ENCODE measurements at regions not wholly inside any gene's neighbourhood (a gene's known extent, or its start where the extent isn't known, plus 50 kb on each side); places are given as distances from the start of the nearest gene placed in this dataset.

DNA sequence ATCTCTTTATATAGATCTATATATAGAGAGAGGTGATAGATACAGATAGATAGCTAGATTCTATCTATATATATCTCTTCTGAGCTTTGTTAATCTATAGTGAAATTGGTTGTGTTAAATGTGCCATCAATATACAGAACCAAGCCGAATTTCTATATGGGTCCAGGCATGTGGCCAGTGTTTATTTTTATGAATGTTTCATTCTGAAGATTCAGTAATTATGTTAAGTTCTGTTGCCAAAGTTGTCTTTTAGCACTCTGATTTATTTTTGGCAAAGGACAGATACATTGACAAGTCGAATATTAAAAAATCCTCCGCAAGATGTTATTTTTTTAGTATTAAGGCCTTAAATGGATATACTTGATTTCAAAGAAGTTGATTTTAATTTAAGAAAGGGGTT lies 190.4 kb upstream of the HTR2A start:
- TF ChIP-seq POLR2A (IDR thresholded peaks at IDR 0.05), result no peak
- no peak for TF ChIP-seq CTCF (IDR thresholded peaks at IDR 0.05)
- no peaks in the 10 kb centered on the region for H3K27me3 ChIP-seq
- no peaks in the 10 kb centered on the region for H3K36me3 ChIP-seq
- H3K9me3 ChIP-seq, result no peaks in the 10 kb centered on the region
- no peak overlapping the region for H3K27ac ChIP-seq
- H3K4me3 ChIP-seq, result no peak overlapping the region
- no peaks in the 10 kb centered on the region for H3K4me1 ChIP-seq
- no peak for DNase-seq
- intact Hi-C loops (cut with DNase I; ENCODE audit: low total_unique reads), result no loop called here

DNA sequence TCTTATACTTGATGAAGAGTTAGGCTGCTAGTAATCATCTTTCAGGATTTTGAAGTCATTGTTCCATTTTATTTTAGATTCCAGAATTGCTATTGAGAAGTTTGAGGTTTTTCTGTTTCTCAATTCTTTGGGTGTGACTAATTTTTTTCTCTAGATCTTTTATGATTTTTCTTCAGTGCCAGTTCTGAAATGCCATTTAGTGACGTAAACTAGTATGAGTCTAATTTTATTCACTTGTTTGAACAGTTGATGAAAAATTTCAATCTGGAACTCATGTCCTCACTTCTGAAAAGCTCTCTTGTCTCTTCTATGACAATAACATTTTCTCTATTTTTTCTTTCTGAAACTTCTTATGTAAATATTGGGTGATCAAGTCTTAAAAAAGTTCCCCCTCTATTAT lies 188.5 kb upstream of the HTR2A start:
- H3K27ac ChIP-seq, result no peak overlapping the region
- no peaks in the 10 kb centered on the region for H3K36me3 ChIP-seq
- H3K4me1 ChIP-seq, result no peaks in the 10 kb centered on the region
- DNase-seq, result no peak
- no peaks in the 10 kb centered on the region for H3K9me3 ChIP-seq
- intact Hi-C loops (cut with DNase I; ENCODE audit: low total_unique reads), result no loop called here
- H3K4me3 ChIP-seq, result no peak overlapping the region
- no peak for TF ChIP-seq CTCF (IDR thresholded peaks at IDR 0.05)
- TF ChIP-seq POLR2A (IDR thresholded peaks at IDR 0.05), result no peak
- H3K27me3 ChIP-seq, result no peaks in the 10 kb centered on the region

DNA sequence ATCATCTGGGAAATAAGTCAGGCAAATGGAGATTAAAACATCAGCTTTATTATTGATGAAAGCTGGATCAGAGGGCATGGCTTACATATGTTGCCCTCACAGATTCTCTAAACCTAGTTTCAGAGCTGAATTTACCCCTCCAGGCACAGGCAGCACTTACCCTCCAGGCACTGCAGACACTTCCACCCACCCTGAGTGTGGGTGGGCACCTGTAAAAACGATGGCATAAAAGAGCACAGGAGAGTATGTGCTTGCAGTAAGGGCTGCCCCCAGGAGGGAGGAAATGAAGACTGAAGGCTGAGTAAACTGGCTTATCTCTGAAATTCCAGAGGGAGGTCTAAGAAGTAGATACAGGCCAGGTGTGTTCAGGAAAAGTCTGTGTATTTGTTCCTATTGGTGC lies 185.0 kb upstream of the HTR2A start:
- no peak overlapping the region for H3K27ac ChIP-seq
- H3K4me3 ChIP-seq, result no peak overlapping the region
- no peak for DNase-seq
- H3K27me3 ChIP-seq, result no peaks in the 10 kb centered on the region
- no peaks in the 10 kb centered on the region for H3K9me3 ChIP-seq
- intact Hi-C loops (cut with DNase I; ENCODE audit: low total_unique reads), result no loop called here
- no peaks in the 10 kb centered on the region for H3K36me3 ChIP-seq
- H3K4me1 ChIP-seq, result no peaks in the 10 kb centered on the region
- TF ChIP-seq CTCF (IDR thresholded peaks at IDR 0.05) (no peak), POLR2A (IDR thresholded peaks at IDR 0.05) (no peak)

GRCh38 chr13:47081246-47081645 lies 184.4 kb upstream of the HTR2A start:
- intact Hi-C loops (cut with DNase I; ENCODE audit: low total_unique reads), result no loop called here
- no peaks in the 10 kb centered on the region for H3K4me1 ChIP-seq
- no peaks in the 10 kb centered on the region for H3K9me3 ChIP-seq
- no peak for DNase-seq
- H3K36me3 ChIP-seq, result no peaks in the 10 kb centered on the region
- H3K27me3 ChIP-seq, result no peaks in the 10 kb centered on the region
- H3K27ac ChIP-seq, result no peak overlapping the region
- no peak overlapping the region for H3K4me3 ChIP-seq
- TF ChIP-seq CTCF (IDR thresholded peaks at IDR 0.05) (no peak), POLR2A (IDR thresholded peaks at IDR 0.05) (no peak)

GRCh38 chr13:47080621-47081020 lies 183.8 kb upstream of the HTR2A start:
- no peak for DNase-seq
- Histone ChIP-seq H3K27ac (no peak overlapping the region), H3K4me3 (no peak overlapping the region), H3K4me1 (no peaks in the 10 kb centered on the region), H3K36me3 (no peaks in the 10 kb centered on the region), H3K27me3 (no peaks in the 10 kb centered on the region), H3K9me3 (no peaks in the 10 kb centered on the region)
- TF ChIP-seq POLR2A (IDR thresholded peaks at IDR 0.05) (no peak), CTCF (IDR thresholded peaks at IDR 0.05) (no peak)
- intact Hi-C loops (cut with DNase I; ENCODE audit: low total_unique reads), result no loop called here
